ENCODE measurements at regions not wholly inside any gene's neighbourhood (a gene's known extent, or its start where the extent isn't known, plus 50 kb on each side); places are given as distances from the start of the nearest gene placed in this dataset.

DNA sequence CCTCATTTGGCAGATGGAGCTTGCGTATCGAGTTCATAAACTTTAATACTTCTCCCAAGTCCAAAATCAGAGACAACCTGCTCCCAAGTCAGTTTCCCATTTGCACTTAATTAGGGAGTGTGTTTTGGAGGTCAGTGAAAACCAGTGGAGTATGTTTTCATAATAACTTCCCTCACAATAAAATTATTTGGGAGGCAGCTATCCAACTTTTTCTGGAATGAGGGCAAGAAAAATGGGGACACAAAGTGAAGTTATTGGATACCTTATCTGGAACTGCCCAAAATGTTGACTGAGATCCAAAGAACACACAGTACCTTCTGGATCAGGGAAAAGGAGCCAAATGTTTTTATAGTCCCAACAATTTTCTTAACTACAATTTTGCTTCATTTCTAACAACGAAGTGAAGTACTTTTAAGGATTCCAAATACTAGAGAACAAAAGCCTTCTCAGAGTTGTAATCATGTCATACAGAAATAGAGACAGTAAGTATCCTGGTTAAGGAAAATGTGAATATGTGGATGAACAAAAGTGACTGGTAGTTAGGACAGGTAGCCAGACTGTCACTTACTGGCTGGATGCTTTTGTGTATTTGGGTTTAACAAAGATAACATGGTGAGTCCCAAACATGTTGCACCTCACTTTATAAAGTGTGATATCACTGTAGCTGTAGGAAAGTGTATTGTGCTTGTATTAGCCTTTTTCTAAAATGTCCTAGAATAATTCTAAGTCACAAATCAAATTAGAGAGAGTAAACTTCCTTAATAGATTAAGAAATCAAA is 325.0 kb downstream of the HLX start:
- TF ChIP-seq TAF1 (IDR thresholded peaks at IDR 0.05; ENCODE audit: borderline replicate concordance, low read depth, low read length) (no peak), POLR2A (IDR thresholded peaks at IDR 0.05; ENCODE audit: low read depth, low read length) (no peak), POLR2AphosphoS5 (IDR thresholded peaks at IDR 0.05; ENCODE audit: low read depth, low read length) (no peak)
- FAIRE-seq (no peak), DNase-seq (ENCODE audit: insufficient read length) (no peak)

DNA sequence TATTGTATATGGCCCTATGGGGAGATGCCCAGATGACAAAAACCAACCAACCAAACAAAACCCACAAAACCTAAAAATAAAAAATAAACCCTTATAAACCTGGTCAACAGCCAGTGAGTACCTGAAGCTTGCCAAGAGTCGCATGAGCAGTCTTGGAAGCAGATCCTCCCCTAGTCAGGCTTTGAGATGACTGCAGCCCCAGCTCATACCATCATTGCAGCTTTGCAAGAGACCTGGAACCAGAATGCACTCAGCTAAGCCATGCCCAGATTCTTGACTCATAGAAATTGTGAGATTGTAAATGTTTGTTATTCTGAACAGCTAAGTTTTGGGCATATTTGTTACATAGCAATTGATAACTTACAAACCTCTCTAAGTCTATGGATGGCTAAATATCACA is 326.8 kb downstream of the HLX start:
- no peak for TF ChIP-seq POLR2AphosphoS5 (IDR thresholded peaks at IDR 0.05; ENCODE audit: low read depth, low read length)
- TF ChIP-seq POLR2A (IDR thresholded peaks at IDR 0.05; ENCODE audit: low read depth, low read length), result no peak
- no peak for TF ChIP-seq TAF1 (IDR thresholded peaks at IDR 0.05; ENCODE audit: borderline replicate concordance, low read depth, low read length)
- FAIRE-seq (no peak), DNase-seq (ENCODE audit: insufficient read length) (no peak)

DNA sequence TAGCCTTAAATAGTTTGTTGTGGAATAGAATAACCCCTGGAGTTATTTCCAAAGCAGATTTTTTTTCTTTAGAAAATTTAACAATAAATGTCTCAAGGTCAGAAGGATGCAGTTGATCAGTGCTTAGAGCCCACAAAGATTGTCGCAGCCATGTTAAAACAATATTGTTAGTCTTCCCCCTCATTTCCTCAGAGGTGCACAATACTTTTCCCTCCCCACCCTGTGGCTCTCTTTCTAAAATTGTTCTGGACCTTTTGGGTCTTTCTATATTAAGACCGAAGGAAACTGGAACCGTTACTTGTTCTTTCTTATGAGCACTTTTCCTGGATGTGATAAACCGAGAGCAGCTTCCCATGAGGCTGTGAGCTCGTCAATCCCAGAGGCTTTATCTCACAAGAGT is 333.7 kb downstream of the HLX start:
- DNase-seq (ENCODE audit: insufficient read length) (no peak), FAIRE-seq (no peak)
- TF ChIP-seq TAF1 (IDR thresholded peaks at IDR 0.05; ENCODE audit: borderline replicate concordance, low read depth, low read length), result no peak

DNA sequence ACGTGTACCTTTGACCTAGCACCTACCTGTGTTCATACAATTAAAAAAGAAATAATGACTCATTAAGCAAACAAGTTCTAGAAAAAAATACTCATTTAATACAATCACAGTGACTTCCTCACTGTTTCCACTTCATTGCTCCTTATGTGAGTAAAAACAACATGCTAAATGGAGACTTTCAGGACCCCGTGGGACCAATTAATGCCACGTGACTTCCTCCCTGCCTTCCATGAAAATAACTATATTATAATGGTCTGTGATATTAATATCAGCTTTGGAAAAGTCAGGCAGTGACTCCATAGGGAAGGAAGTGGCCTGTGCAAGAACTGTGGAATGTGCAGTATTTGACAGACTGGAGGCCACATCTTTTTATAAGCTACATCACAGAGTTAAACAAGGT is 337.8 kb downstream of the HLX start:
- FAIRE-seq (no peak), DNase-seq (ENCODE audit: insufficient read length) (no peak)
- TF ChIP-seq TAF1 (IDR thresholded peaks at IDR 0.05; ENCODE audit: borderline replicate concordance, low read depth, low read length) (no peak), POLR2AphosphoS5 (IDR thresholded peaks at IDR 0.05; ENCODE audit: low read depth, low read length) (no peak), POLR2A (IDR thresholded peaks at IDR 0.05; ENCODE audit: low read depth, low read length) (no peak)

DNA sequence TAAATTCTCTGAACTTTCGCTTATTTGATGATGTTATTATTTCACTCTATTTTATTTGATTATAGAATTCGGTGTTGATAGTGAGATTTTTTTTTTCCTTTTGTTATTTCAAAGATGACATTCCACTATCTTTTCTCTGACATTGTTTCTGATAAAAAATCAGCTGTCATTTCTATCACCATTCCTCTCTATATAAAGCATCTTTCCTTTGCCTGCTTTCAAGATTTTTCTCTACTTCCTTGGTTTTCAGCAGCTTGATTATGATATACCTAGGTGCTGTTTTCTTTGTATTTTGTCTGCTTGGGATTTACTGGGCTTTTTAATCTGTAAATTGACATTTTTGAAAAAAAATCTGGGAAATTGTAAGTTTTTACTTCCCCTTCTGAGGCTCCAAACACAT is 344.0 kb downstream of the HLX start:
- FAIRE-seq (no peak), DNase-seq (ENCODE audit: insufficient read length) (no peak)
- TF ChIP-seq POLR2A (IDR thresholded peaks at IDR 0.05; ENCODE audit: low read depth, low read length), result no peak
- no peak for TF ChIP-seq POLR2AphosphoS5 (IDR thresholded peaks at IDR 0.05; ENCODE audit: low read depth, low read length)
- no peak for TF ChIP-seq TAF1 (IDR thresholded peaks at IDR 0.05; ENCODE audit: borderline replicate concordance, low read depth, low read length)

DNA sequence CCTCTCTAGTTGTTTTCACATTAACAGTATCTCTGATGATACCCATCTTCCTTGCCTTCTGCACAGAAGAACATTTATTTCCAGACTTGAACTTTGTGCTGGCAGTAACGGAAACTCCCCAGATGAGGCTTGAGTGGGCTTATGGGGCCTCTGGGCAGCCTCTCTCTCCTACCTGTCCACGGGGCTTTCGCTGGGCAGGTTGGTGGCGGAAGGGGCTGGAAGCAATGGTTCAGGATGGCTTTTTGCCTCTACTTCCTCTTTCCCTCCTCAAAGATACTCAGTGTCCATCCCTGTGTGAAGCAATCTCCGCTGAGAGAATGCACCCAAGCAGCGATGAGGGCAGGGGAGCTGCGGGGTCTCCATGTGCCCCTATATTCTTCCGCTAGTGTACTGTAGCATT is 348.2 kb downstream of the HLX start:
- TF ChIP-seq POLR2A (IDR thresholded peaks at IDR 0.05; ENCODE audit: low read depth, low read length), result no peak
- no peak for TF ChIP-seq POLR2AphosphoS5 (IDR thresholded peaks at IDR 0.05; ENCODE audit: low read depth, low read length)
- DNase-seq (ENCODE audit: insufficient read length), result no peak
- no peak for FAIRE-seq

DNA sequence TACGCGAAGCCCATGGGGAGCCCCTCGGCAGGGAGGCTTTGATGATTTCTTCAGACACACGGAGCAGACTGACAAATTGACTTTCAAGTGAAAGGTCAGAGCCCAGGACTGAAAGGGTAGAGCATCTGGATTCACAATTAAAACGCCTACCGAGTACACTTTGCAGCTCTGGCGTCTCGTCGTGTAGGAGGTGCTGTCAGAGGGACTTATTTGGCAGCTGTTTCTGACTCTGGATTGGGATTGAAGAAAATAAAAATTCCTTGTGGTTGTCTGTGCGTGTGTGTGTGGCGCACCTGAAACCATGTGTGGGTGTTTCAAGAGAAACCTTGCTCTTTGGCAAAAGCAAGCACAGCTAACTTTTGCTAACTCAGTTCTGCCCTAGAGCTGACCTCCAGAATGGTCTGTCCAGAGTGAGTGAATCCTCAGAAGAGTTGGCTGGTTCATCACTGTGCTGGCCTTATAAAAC is 348.7 kb downstream of the HLX start:
- FAIRE-seq (no peak), DNase-seq (ENCODE audit: insufficient read length) (no peak)
- TF ChIP-seq POLR2A (IDR thresholded peaks at IDR 0.05; ENCODE audit: low read depth, low read length) (no peak), POLR2AphosphoS5 (IDR thresholded peaks at IDR 0.05; ENCODE audit: low read depth, low read length) (no peak), TAF1 (IDR thresholded peaks at IDR 0.05; ENCODE audit: borderline replicate concordance, low read depth, low read length) (no peak)

DNA sequence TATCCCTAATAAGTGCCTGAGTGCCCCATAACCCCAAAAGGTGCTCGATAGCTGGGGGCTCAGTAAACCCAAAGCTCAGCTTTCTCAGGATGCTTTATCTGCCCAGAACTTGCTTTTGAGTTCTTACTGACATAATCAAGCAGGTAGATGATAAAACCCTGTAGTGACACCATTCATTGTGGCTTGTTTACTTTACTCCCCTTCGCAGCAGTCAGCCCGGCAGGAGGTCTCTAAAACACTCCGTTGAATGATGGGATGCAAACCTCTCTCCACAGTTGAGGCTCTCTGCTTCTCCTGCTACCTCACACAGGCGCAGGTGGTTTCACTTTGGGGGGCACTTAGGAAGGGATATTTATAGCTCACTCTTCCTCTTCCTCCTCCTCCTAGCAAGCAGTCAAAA is 349.4 kb downstream of the HLX start:
- FAIRE-seq, result no peak
- DNase-seq (ENCODE audit: insufficient read length), result no peak
- TF ChIP-seq TAF1 (IDR thresholded peaks at IDR 0.05; ENCODE audit: borderline replicate concordance, low read depth, low read length) (no peak), POLR2AphosphoS5 (IDR thresholded peaks at IDR 0.05; ENCODE audit: low read depth, low read length) (no peak), POLR2A (IDR thresholded peaks at IDR 0.05; ENCODE audit: low read depth, low read length) (no peak)

DNA sequence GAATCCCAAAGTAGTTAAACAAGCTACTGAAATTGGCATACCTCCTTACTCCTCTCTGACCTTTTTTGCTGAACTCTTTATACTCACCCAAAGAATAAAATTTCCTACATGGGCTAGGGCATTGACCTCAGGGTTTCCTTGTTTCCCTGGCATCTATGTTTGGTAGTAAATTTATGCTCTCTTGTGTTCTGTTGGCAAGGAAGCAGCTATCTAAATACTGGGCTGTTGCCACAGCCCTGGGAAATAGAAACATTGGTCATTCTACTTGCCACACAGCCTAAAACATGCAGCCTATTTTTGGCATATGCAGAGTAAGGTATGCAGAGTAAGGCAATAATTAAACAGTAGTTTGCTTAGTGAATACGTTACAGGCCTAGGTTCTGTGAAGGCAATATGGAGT is 351.4 kb downstream of the HLX start:
- FAIRE-seq, result no peak
- TF ChIP-seq POLR2A (IDR thresholded peaks at IDR 0.05; ENCODE audit: low read depth, low read length), result no peak
- no peak for TF ChIP-seq TAF1 (IDR thresholded peaks at IDR 0.05; ENCODE audit: borderline replicate concordance, low read depth, low read length)
- TF ChIP-seq POLR2AphosphoS5 (IDR thresholded peaks at IDR 0.05; ENCODE audit: low read depth, low read length), result no peak
- no peak for DNase-seq (ENCODE audit: insufficient read length)

DNA sequence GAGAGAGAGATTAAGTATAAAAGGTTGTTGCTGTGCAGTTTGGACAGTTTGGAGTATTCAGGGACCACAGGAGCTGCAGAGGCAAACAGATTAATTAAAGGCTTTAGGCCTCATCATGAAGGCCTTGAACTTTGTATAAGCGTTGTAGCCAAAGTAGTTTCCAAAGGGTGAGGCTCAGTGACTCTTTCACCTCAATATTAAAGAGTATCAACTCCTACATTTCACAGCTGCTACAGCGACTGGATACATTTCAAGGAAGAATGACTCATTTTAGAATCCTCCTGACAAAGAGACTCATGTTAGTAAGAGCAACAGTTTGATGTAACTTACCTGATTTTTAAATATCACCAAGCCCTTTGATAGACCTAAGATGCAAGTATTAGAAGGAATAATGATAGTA is 355.5 kb downstream of the HLX start:
- no peak for DNase-seq (ENCODE audit: insufficient read length)
- TF ChIP-seq TAF1 (IDR thresholded peaks at IDR 0.05; ENCODE audit: borderline replicate concordance, low read depth, low read length), result no peak
- no peak for TF ChIP-seq POLR2AphosphoS5 (IDR thresholded peaks at IDR 0.05; ENCODE audit: low read depth, low read length)
- TF ChIP-seq POLR2A (IDR thresholded peaks at IDR 0.05; ENCODE audit: low read depth, low read length), result no peak
- FAIRE-seq, result no peak

DNA sequence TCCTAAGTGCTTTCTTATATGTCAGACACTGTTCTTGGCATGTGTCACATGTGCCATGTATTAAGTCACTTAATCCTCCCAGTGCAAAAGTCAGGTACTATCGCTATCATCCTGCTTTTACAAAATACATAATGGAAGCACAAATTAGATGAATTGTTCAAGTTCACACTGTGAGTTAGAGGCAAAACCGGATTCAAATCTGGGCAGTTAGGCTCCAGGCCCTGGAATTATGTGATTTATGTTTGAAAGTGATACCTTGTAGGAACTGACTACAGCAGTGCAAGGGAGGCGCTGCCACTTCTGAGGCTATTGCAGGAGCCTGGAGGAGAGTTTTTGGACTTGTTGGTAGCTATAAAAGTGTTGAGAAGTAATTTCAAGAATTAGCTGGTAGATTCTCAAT is 358.3 kb downstream of the HLX start:
- FAIRE-seq, result no peak
- DNase-seq (ENCODE audit: insufficient read length), result no peak

DNA sequence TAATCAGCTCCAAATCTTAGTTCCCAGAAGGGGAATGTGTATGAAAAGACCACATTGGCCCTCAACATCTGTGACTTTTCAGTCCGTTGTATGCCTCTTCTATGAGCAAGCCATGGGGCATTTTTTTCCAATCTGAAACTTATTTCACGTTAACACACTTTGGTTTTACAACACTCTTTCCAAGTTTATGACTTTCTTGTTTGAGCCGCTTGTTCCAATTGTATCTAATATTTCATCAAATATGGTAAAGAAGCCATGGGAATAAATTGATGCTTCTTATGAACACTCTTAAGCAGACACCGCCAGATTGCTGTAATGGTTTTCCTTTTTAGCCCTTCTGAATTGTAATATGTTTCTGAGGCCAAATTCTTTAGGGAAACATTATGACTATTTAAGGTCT is 359.9 kb downstream of the HLX start:
- TF ChIP-seq POLR2A (IDR thresholded peaks at IDR 0.05; ENCODE audit: low read depth, low read length), result no peak
- DNase-seq (ENCODE audit: insufficient read length) (no peak), FAIRE-seq (no peak)

More for the DNA sequence above, 358.3 kb downstream of the HLX start:
- TF ChIP-seq TAF1 (IDR thresholded peaks at IDR 0.05; ENCODE audit: borderline replicate concordance, low read depth, low read length) (no peak), POLR2A (IDR thresholded peaks at IDR 0.05; ENCODE audit: low read depth, low read length) (no peak), POLR2AphosphoS5 (IDR thresholded peaks at IDR 0.05; ENCODE audit: low read depth, low read length) (no peak)

DNA sequence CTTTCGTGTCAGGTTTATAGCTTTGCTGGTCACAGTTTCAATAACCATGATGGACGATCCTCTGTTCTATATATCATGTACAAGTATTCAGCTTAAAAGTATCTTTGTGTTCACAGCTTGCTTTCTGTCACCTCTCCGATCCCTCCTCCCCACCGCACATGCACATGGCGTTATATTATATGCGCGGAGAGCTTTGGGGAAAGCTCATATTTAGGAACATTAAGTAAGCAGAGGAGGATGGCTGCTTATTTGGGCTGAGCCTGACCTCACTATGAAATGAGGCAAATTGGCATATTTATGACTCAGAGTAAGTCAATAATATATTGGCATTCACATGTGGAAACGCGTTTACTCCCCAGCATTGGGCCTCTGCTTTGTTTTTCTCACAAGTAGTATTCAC is 360.5 kb downstream of the HLX start:
- FAIRE-seq, result no peak
- TF ChIP-seq POLR2A (IDR thresholded peaks at IDR 0.05; ENCODE audit: low read depth, low read length) (no peak), POLR2AphosphoS5 (IDR thresholded peaks at IDR 0.05; ENCODE audit: low read depth, low read length) (no peak), TAF1 (IDR thresholded peaks at IDR 0.05; ENCODE audit: borderline replicate concordance, low read depth, low read length) (no peak)
- no peak for DNase-seq (ENCODE audit: insufficient read length)
